ENCODE measurements at regions not wholly inside any gene's neighbourhood (a gene's known extent, or its start where the extent isn't known, plus 50 kb on each side); places are given as distances from the start of the nearest gene placed in this dataset.

DNA sequence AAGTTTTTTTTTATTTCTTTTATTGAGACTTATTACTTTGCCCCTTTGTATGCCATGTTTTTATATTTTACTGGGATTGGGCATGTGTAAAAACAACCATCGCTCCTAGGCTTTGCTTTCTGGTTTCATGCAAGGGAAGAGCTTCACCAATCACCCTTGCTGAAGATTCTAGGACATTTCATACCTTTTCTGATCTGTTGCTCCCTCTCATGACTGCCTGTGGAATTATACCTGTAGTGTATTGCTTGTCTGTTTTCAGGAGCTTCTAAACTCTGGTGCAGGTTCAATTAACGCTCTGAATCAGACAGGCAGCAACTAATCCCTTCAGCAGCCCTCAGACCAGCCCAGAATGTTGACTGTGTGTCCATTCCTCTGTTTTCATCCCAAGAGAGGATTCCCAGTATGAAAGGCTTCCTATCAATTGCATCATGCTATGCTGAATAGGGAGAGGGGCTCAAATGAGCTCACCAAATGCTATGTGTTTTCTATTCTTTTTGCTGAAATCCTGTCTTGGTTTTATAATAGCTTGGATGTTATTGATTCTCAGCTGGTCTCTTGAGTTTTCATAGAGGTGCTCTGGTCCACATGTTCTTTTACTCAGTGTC lies 572.9 kb upstream of the CDH6 start:
- no peak overlapping the region for H2BK5ac ChIP-seq (ENCODE audit: insufficient read length, low read length)
- no peak overlapping the region for H2AFZ ChIP-seq (ENCODE audit: low read length)
- H2BK20ac ChIP-seq (ENCODE audit: low read depth, low read length, poor library complexity, severe bottlenecking), result no peak overlapping the region
- H3K4me3 Mint-ChIP-seq, result no peak overlapping the region
- H3K4me2 ChIP-seq (ENCODE audit: insufficient read depth, insufficient read length, low read length), result no peak overlapping the region
- no peak overlapping the region for H3K18ac ChIP-seq (ENCODE audit: insufficient read length, low read depth, low read length)
- H3K27me3 Mint-ChIP-seq (ENCODE audit: low read depth), result no peaks in the 10 kb centered on the region
- no peak for DNase-seq
- peaks cover 8% of the 10 kb centered on the region in 2 experiments; a peak in 3 of 5 replicates for H3K9me3 Mint-ChIP-seq
- no peak overlapping the region for H3K4ac ChIP-seq (ENCODE audit: low read depth, low read length)
- H2BK120ac ChIP-seq (ENCODE audit: low read depth, low read length, poor library complexity, severe bottlenecking), result no peak overlapping the region
- H3K9ac ChIP-seq (ENCODE audit: extremely low read depth, insufficient read length, low read length), result no peak overlapping the region
- H4K20me1 ChIP-seq (ENCODE audit: control insufficient read depth, insufficient read depth, insufficient read length), result no peaks in the 10 kb centered on the region
- H3K4me1 ChIP-seq (ENCODE audit: insufficient read depth, low read length), result no peaks in the 10 kb centered on the region
- H2AK5ac ChIP-seq (ENCODE audit: insufficient read length, low read length), result no peak overlapping the region
- no peak overlapping the region for H3K23ac ChIP-seq (ENCODE audit: insufficient read length, low read depth, low read length)
- TF ChIP-seq, protein P1, sequence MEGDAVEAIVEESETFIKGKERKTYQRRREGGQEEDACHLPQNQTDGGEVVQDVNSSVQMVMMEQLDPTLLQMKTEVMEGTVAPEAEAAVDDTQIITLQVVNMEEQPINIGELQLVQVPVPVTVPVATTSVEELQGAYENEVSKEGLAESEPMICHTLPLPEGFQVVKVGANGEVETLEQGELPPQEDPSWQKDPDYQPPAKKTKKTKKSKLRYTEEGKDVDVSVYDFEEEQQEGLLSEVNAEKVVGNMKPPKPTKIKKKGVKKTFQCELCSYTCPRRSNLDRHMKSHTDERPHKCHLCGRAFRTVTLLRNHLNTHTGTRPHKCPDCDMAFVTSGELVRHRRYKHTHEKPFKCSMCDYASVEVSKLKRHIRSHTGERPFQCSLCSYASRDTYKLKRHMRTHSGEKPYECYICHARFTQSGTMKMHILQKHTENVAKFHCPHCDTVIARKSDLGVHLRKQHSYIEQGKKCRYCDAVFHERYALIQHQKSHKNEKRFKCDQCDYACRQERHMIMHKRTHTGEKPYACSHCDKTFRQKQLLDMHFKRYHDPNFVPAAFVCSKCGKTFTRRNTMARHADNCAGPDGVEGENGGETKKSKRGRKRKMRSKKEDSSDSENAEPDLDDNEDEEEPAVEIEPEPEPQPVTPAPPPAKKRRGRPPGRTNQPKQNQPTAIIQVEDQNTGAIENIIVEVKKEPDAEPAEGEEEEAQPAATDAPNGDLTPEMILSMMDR (conservative IDR thresholded peaks at IDR 0.05), result no peak; the same call in 2 of the 3 replicates
- H3K36me3 Mint-ChIP-seq (ENCODE audit: insufficient read depth in 1 of 3, low read depth in 3 of 3), result peaks cover 0 to 7% (median 2%) of the 10 kb centered on the region in 3 experiments; a peak in 4 of 7 replicates
- no peaks in the 10 kb centered on the region for H3K79me1 ChIP-seq (ENCODE audit: insufficient read depth, low read depth, low read length, poor library complexity, severe bottlenecking)
- no peak overlapping the region for H3T11ph ChIP-seq (ENCODE audit: low read length)
- no peak overlapping the region for H2BK12ac ChIP-seq (ENCODE audit: insufficient read length, low read depth, low read length)
- H4K5ac ChIP-seq (ENCODE audit: insufficient read length, low read depth, low read length), result no peak overlapping the region
- H3K27me3 ChIP-seq (ENCODE audit: insufficient read depth, low read length), result no peaks in the 10 kb centered on the region
- no peak overlapping the region for H2BK15ac ChIP-seq (ENCODE audit: low read depth, low read length)
- WGBS (ENCODE audit: extremely low coverage, insufficient read length, low lambda C conversion rate), result no CpG with 5 or more reads among the region's 2 CpGs
- no peak overlapping the region for H3K56ac ChIP-seq (ENCODE audit: insufficient read length, low read depth, low read length)
- H4K8ac ChIP-seq (replicated peaks; ENCODE audit: insufficient read length, low read depth, low read length), result no peak overlapping the region
- H3K9me3 ChIP-seq (ENCODE audit: control insufficient read depth, low read depth, low read length), result no peaks in the 10 kb centered on the region
- H4K91ac ChIP-seq (ENCODE audit: insufficient read length, low read depth, low read length), result no peak overlapping the region
- peaks cover 0 to 2% of the 10 kb centered on the region in 2 experiments; a peak in 1 of 4 replicates for H3K4me1 Mint-ChIP-seq
- no peaks in the 10 kb centered on the region for H3K79me2 ChIP-seq (ENCODE audit: insufficient read depth, low read length)
- H3K14ac ChIP-seq (ENCODE audit: insufficient read depth, low read length), result no peak overlapping the region
- H3K27ac Mint-ChIP-seq, result peak overlapping the region in 1 of 3 experiments; percentile 30; a peak in 2 of 7 replicates
- no peak overlapping the region for H3K27ac ChIP-seq (ENCODE audit: insufficient read length, low read depth, low read length)
- H3K23me2 ChIP-seq (ENCODE audit: insufficient read length, low read depth, low read length, poor library complexity, severe bottlenecking), result no peaks in the 10 kb centered on the region

Measured in H9 (cell line).